HepG2 (cell line): ENCODE measurements at regions not wholly inside any gene's neighbourhood (a gene's known extent, or its start where the extent isn't known, plus 50 kb on each side); places are given as distances from the start of the nearest gene placed in this dataset.

Experiments used
- ATAC-seq: fragments of 200-7000 bp; cut with Tn5 transposase; 3 replicates; pipeline ENCODE4 v1.9.1; 2020; ENCODE audit warnings: mild to moderate bottlenecking, moderate library complexity
- BruUV-seq: library from RNA; stranded (reverse); fragments of 400-500 nt; replicated peaks from 2 replicates; lab custom pipeline; 2021; lab: Mats Ljungman, UMichigan
- CTCF ChIA-PET: fragments of 300-600 bp; formaldehyde crosslinking; extraction: SDS; loops from one replicate; lab custom pipeline; 2021; ENCODE audit warnings: low total read pairs, inconsistent platforms, low intra/inter-chr PET ratio; lab: Yijun Ruan, JAX
- POLR2A ChIA-PET: fragments of 350-600 bp; sonication (Branson Sonifier 250); formaldehyde crosslinking; loops from one replicate; lab custom pipeline; 2020; ENCODE audit warnings: antibody characterized with exemption, inconsistent platforms; lab: Yijun Ruan, JAX
- DNase-seq: peaks from one replicate; pipeline ENCODE4 v3.0.0-alpha.2; 2015; ENCODE audit warnings: low spot score
- FAIRE-seq: peaks from 3 replicates; lab custom pipeline; 2011; peaks lifted over from hg19 to GRCh38; lab: Jason Lieb, UNC
- H2AFZ ChIP-seq: one replicate; pipeline ENCODE4 v1.6.1; 2011; ENCODE audit warnings: low read length, inconsistent platforms
- H3K27ac ChIP-seq: fragments of 300-600 bp; 3 replicates; pipeline ENCODE4 v1.8.0; 2011; ENCODE audit warnings: mixed run types, mild to moderate bottlenecking, mixed read lengths, low read length, inconsistent platforms; ENCODE audit not compliant: insufficient read depth; ENCODE audit errors: extremely low read length
- H3K27me3 ChIP-seq, 2 experiments: fragments of 200-600 bp in 1 of 2; 2 replicates in 1 of 2; 3 replicates in 1 of 2; pipeline versions ENCODE4 v1.6.0 to v1.8.0; 2011; ENCODE audit warnings: low read length in 2 of 2, mild to moderate bottlenecking in 2 of 2, moderate library complexity in 2 of 2, inconsistent platforms in 1 of 2; ENCODE audit not compliant: insufficient read depth in 2 of 2, control insufficient read depth in 1 of 2
- H3K36me3 ChIP-seq, 2 experiments: fragments of 200-600 bp in 1 of 2; replicated peaks in 1 of 2; 2 replicates in 1 of 2; 3 replicates in 1 of 2; pipeline versions ENCODE4 v1.5.1 to v1.8.0; 2011; ENCODE audit warnings: low read length in 2 of 2, inconsistent platforms in 1 of 2; ENCODE audit not compliant: insufficient read depth in 2 of 2, control insufficient read depth in 1 of 2
- H3K4me1 ChIP-seq: 2 replicates; pipeline ENCODE4 v1.5.1; 2012; ENCODE audit warnings: low read length, inconsistent platforms; ENCODE audit not compliant: insufficient read depth
- H3K4me2 ChIP-seq: 2 replicates; pipeline ENCODE4 v1.6.0; 2011; ENCODE audit warnings: low read depth, low read length, inconsistent platforms
- H3K4me3 ChIP-seq, 3 experiments: fragments of 200-600 bp in 1 of 3; sonication (generic), shearing (Covaris generic) in 1 of 3; replicated peaks in 1 of 3; 2 replicates each; pipeline ENCODE4 v1.5.1; 2011 to 2016; ENCODE audit warnings: low read length in 3 of 3, inconsistent platforms in 2 of 3, low read depth in 2 of 3, mild to moderate bottlenecking in 2 of 3, control low read depth in 1 of 3, mixed read lengths in 1 of 3; ENCODE audit not compliant: insufficient read depth in 1 of 3
- H3K79me2 ChIP-seq: one replicate; pipeline ENCODE4 v1.6.1; 2011; ENCODE audit warnings: low read length, inconsistent platforms; ENCODE audit not compliant: insufficient read depth
- H3K9ac ChIP-seq: 2 replicates; pipeline ENCODE4 v1.6.0; 2011; ENCODE audit warnings: mild to moderate bottlenecking, low read depth, low read length, inconsistent platforms; ENCODE audit not compliant: insufficient read depth
- H3K9me3 ChIP-seq: 2 replicates; pipeline ENCODE4 v1.5.1; 2012; ENCODE audit warnings: mild to moderate bottlenecking, low read length
- H4K20me1 ChIP-seq: 2 replicates; pipeline ENCODE4 v1.6.0; 2011; ENCODE audit warnings: inconsistent platforms, mild to moderate bottlenecking, low read length, moderate library complexity; ENCODE audit not compliant: insufficient read depth
- ATF7-NPFF ChIP-seq: sonication (generic); formaldehyde crosslinking; IDR thresholded peaks from 2 replicates; pipeline ENCODE4 v1.8.1; 2023; ENCODE audit warnings: mild to moderate bottlenecking, low read depth, missing genetic modification reagents, moderate library complexity
- ETV5 ChIP-seq: IDR thresholded peaks from 2 replicates; pipeline ENCODE4 v1.6.1; 2018; ENCODE audit warnings: missing biosample characterization, missing genetic modification reagents, inconsistent platforms, borderline replicate concordance
- FLYWCH1 ChIP-seq: sonication (generic); formaldehyde crosslinking; IDR thresholded peaks from 2 replicates; pipeline ENCODE4 v1.8.1; 2023; ENCODE audit warnings: mild to moderate bottlenecking, missing genetic modification reagents
- IKZF1 ChIP-seq: fragments of 450-650 bp; IDR thresholded peaks from 2 replicates; pipeline ENCODE4 v1.7.1; 2016
- KLF13 ChIP-seq: sonication (generic); formaldehyde crosslinking; IDR thresholded peaks from 2 replicates; pipeline ENCODE4 v1.4.0; 2020; ENCODE audit warnings: mild to moderate bottlenecking, missing genetic modification reagents
- PHF20 ChIP-seq: sonication (generic); formaldehyde crosslinking; IDR thresholded peaks from 2 replicates; pipeline ENCODE4 v1.5.0; 2020; ENCODE audit warnings: mild to moderate bottlenecking, missing genetic modification reagents
- PLSCR1 ChIP-seq: sonication (generic); formaldehyde crosslinking; IDR thresholded peaks from 2 replicates; pipeline ENCODE4 v1.5.0; 2020; ENCODE audit warnings: missing genetic modification reagents, mild to moderate bottlenecking, borderline replicate concordance
- RFXANK ChIP-seq: IDR thresholded peaks from 2 replicates; pipeline ENCODE4 v1.6.1; 2016
- TBL1XR1 ChIP-seq: fragments of 150-350 bp; IDR thresholded peaks from 2 replicates; pipeline ENCODE4 v1.6.1; 2014; ENCODE audit warnings: borderline replicate concordance, low read length; ENCODE audit not compliant: partially characterized antibody
- ZNF569 ChIP-seq: sonication (generic); formaldehyde crosslinking; IDR thresholded peaks from 2 replicates; pipeline ENCODE4 v1.5.0; 2020; ENCODE audit warnings: mild to moderate bottlenecking, missing genetic modification reagents, moderate library complexity, borderline replicate concordance
- ZNF589 ChIP-seq: sonication (generic); formaldehyde crosslinking; conservative IDR thresholded peaks from 2 replicates; pipeline ENCODE4 v1.8.0; 2022; ENCODE audit warnings: mild to moderate bottlenecking, moderate library complexity, missing genetic modification reagents
- ZNF674 ChIP-seq: sonication (generic); formaldehyde crosslinking; IDR thresholded peaks from 2 replicates; pipeline ENCODE4 v1.5.0; 2020; ENCODE audit warnings: low read depth, mild to moderate bottlenecking, missing genetic modification reagents
- WGBS: methylation state at CpG from one replicate; pipeline ENCODE4 v1.1.6; 2017; ENCODE audit warnings: low lambda C conversion rate; 5-methylcytosine and 5-hydroxymethylcytosine counted together
- in situ Hi-C: cut with HindIII; loops from 2 replicates; pipeline ENCODE4 v1.10.0; 2017; ENCODE audit warnings: low pct_unique_long_range_greater_than_20kb; ENCODE audit not compliant: extremely low pct_ligation_motif_present
- intact Hi-C: fragments of 100-400 bp; cut with micrococcal nuclease; formaldehyde crosslinking; loops from one replicate; pipeline ENCODE4 v1.10.0; 2022; ENCODE audit not compliant: unreplicated experiment

GRCh38 chr9:89768051-89768450 is 163.2 kb downstream of the GADD45G start:
- in situ Hi-C loops (no loop called here), intact Hi-C loops (no loop called here)
- H2AFZ ChIP-seq: no peak overlapping the region
- H3K9me3 ChIP-seq: no peaks in the 10 kb centered on the region
- ChIA-PET POLR2A (no interaction called here), CTCF (no interaction called here)
- no peaks in the 10 kb centered on the region; a peak in 1 of 5 replicates for H3K27me3 ChIP-seq
- H4K20me1 ChIP-seq: no peaks in the 10 kb centered on the region
- H3K9ac ChIP-seq: no peak overlapping the region
- no TSS peak for BruUV-seq
- no peak for DNase-seq
- no peaks in the 10 kb centered on the region for H3K4me1 ChIP-seq
- no peak for TF ChIP-seq RFXANK (CRISPR knock-in tag)
- no peak for TF ChIP-seq TBL1XR1
- no peak for TF ChIP-seq ZNF569
- TF ChIP-seq KLF13 (CRISPR knock-in tag): no peak
- no peak for TF ChIP-seq ETV5 (CRISPR knock-in tag)
- TF ChIP-seq ZNF589 (CRISPR knock-in tag): no peak
- TF ChIP-seq FLYWCH1 (CRISPR knock-in tag): no peak
- H3K4me2 ChIP-seq: no peak overlapping the region
- no peak overlapping the region for H3K27ac ChIP-seq
- no peaks in the 10 kb centered on the region for H3K79me2 ChIP-seq
- 9% methylated on average over 4 of the region's 4 CpGs for WGBS
- no peak overlapping the region for H3K4me3 ChIP-seq
- no peak for ATAC-seq
- FAIRE-seq: no peak
- H3K36me3 ChIP-seq: no peaks in the 10 kb centered on the region

- ChIA-PET CTCF (no interaction called here), POLR2A (no interaction called here)
- no peak overlapping the region for H3K4me2 ChIP-seq
- no peaks in the 10 kb centered on the region; a peak in 1 of 5 replicates for H3K27me3 ChIP-seq
- H3K4me1 ChIP-seq: no peaks in the 10 kb centered on the region
- no peak overlapping the region for H3K4me3 ChIP-seq
- WGBS: 50% methylated on average over 6 of the region's 7 CpGs
- H3K9me3 ChIP-seq: no peaks in the 10 kb centered on the region
- H3K27ac ChIP-seq: no peak overlapping the region
- no peak overlapping the region for H2AFZ ChIP-seq
- ATAC-seq: no peak
- no peaks in the 10 kb centered on the region for H3K79me2 ChIP-seq
- H3K36me3 ChIP-seq: no peaks in the 10 kb centered on the region
- no peak for FAIRE-seq
- BruUV-seq: no TSS peak
- DNase-seq: no peak
- H4K20me1 ChIP-seq: no peaks in the 10 kb centered on the region
- in situ Hi-C loops (no loop called here), intact Hi-C loops (no loop called here)
- H3K9ac ChIP-seq: no peak overlapping the region
- TF ChIP-seq IKZF1: no peak
- TF ChIP-seq ATF7-NPFF (CRISPR knock-in tag): no peak
- TF ChIP-seq PHF20 (CRISPR knock-in tag): no peak
- no peak for TF ChIP-seq PLSCR1 (CRISPR knock-in tag)
- no peak for TF ChIP-seq ZNF674 (CRISPR knock-in tag)
These were observed 163.8 kb downstream of the GADD45G start for GRCh38 chr9:89768650-89769071.
